COR-L47 (cell line): ENCODE measurements at regions not wholly inside any gene's neighbourhood (a gene's known extent, or its start where the extent isn't known, plus 50 kb on each side); places are given as distances from the start of the nearest gene placed in this dataset.
"Not testable (repeated sequence)": the region's sequence is repeated elsewhere in the genome, so short reads cannot be mapped to it uniquely, and the experiment has no call there.

Source experiments
- DNase-seq: peaks from one replicate; lab custom pipeline; 2025; lab: John Stamatoyannopoulos, UW

- DNase-seq: no peak
These were observed 278.1 kb downstream of the NKX6-1 start for GRCh38 chr4:84220990-84221389.

- DNase-seq: no peak
These were observed 279.4 kb downstream of the NKX6-1 start for GRCh38 chr4:84219656-84220055.

DNA sequence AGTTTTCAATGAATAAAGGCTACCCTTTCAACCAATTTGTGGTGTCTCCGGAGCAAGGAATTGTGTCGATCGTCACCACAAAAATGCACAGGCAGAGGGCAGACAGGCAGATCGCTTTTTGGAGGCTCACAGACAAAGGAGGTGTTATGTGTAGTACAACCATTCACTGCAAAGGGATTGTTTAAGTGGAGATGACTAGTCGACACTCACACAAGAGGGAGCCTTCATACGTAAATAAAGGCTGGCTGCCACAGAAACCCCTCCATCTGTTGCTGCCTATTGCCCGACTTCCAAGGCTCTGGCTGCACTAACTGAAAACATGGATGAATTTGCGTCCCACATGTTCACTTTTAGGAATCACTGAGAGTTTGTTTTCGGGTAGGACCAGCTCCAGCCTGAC lies 281.1 kb downstream of the NKX6-1 start:
- no peak for DNase-seq

- no peak for DNase-seq
These were observed 283.9 kb downstream of the NKX6-1 start for GRCh38 chr4:84215217-84215616.

DNA sequence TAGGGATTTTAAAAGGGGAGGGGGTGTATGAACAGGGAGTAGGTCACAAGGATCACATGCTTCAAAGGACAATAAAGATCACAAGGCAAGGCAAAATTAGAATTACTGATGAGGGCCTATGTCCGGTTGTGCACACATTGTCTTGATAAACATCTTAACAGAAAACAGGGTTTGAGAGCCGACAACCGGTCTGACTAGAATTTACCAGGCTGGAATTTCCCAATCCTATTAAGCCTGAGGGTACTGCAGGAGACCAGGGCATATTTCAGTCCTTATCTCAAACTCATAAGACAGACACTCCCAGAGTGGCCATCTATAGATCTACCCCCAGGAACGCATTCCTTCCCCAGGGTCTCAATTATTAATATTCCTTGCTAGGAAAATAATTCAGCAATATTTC lies 292.9 kb downstream of the NKX6-1 start:
- not testable (repeated sequence) for DNase-seq

- no peak for DNase-seq
These were observed 309.9 kb downstream of the NKX6-1 start for GRCh38 chr4:84189144-84189543.

DNA sequence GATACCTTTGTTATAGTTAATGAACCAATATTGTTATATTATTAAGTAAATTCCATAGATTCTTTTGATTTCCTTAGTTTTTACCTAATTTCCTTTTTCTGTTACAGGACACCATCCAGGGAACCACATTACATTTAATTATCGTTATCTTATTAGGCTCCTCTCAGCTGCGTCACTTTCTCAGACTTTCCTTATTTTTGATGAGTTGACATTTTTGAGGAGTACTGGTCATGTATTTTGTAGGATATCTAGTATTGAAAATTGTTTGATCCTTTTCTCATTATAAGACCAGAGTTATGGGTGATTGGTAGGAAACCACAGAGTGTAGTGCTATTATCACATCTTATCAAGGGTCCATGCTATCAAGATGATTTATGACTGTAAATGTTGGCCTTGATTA lies 319.7 kb downstream of the NKX6-1 start:
- no peak for DNase-seq

- no peak for DNase-seq
These were observed 321.1 kb downstream of the NKX6-1 start for GRCh38 chr4:84177831-84178542.

DNA sequence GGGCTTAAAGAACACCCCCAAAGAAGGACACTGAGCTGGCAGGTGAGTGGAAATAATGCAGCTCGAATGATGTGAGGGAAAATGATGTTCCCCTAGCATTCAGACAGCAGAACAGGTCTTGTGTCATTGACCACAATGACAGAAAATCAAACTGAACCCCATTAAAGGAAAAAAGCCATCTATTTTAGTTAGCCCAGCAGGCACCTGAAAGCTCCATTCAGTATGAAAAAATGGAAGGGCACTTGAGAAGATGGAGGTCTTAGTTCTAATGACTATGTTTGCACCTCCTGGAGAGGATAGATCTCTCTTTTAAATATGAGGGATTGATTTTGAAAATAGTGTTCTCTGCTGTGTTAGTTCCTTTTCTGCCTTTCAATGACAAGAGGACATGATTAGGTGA lies 323.1 kb downstream of the NKX6-1 start:
- no peak for DNase-seq

DNA sequence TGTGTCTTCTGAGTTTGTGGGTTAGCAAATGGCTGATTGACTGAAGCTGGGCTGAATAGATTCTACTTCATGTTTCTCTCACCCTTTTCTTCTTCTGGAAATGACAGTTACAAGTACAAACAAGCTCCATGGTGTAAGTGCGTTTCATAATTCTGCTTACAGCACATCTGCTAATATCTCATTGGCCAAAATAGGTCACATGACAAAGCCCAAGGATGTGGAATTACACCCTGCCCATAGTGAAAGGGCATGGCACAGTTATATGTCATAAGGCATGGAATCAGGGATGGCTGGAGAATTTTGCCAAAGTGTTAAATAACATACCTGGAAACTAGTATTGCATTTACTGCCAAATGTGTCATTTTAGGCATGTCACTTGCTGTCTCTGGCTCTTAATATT lies 327.2 kb downstream of the NKX6-1 start:
- no peak for DNase-seq

DNA sequence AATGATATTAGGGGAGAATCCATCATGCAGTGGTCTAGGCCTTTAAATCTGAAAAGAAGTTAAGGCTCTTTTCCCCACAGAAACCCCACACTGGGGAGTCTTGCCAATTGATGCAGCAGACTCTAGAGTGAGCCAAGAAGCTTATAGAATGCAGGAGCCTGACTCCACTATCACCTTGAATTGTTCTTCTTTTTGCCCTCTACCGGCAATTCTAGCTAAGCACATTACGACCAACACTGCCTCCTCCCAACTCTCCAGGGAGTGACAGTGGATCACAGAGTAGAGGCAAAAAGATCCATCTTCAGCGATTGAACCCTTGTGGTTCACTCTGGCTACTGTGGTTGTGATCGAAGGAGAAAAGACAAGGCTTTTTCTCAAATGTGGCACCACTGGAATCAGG lies 331.5 kb downstream of the NKX6-1 start:
- no peak for DNase-seq

DNA sequence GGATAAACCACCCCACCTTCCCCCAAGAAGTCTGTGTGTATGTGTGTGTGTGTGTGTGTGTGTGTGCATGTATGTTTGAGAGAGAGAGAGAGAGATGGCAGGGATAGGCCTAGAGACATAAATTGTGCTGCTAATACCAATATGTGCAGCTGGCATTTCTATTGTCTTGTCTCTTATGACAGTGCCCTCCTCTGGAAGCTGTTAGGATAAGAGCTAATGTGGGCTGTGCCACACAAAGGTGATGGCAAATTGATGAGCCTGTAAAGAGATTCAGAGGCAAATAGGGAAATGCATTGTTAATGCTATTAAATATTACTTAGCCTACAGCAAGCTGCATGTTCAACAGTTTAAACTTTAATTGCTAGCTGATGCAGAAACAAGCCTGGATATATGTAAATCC lies 332.0 kb downstream of the NKX6-1 start:
- DNase-seq: no peak

DNA sequence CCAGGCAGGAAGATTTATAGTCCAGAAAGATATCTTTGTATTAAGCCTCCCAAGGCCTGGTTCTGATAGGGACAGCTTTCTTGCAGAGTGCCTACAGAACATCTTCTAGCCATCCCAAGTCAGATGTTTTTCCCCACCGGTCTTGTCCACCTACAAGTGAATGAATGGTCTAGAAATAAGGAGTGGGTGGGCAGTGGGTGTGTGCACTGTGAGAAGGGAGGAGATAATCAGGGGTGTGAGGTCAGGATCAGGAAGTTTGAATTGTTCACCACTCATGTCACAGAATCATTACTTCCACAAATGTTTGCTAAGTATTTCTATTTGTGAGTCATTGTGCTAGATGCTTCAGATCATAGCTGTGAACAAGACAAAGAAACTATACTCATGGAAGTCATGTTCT lies 332.6 kb downstream of the NKX6-1 start:
- no peak for DNase-seq

DNA sequence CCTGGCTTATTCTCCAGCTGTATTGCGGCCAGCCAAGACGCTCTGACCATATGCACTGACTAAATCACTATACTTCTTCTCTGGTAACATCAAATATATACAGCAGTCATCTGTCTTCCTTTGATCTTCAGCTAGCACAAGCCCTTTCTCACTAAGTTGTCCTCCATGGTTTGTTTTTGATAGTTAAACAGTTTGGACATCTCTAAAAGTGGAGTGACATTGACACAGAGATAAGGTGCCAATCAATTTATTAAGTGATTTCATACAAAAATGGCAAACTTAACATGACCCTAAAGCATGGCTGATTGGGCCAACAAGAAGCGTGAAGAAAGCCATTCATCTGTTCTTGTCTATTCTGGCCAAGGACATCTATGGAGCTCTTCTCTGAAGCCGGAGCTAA lies 334.9 kb downstream of the NKX6-1 start:
- DNase-seq: no peak

- DNase-seq: no peak
These were observed 339.3 kb downstream of the NKX6-1 start for GRCh38 chr4:84159762-84160161.

- no peak for DNase-seq
These were observed 340.4 kb downstream of the NKX6-1 start for GRCh38 chr4:84158670-84159069.

DNA sequence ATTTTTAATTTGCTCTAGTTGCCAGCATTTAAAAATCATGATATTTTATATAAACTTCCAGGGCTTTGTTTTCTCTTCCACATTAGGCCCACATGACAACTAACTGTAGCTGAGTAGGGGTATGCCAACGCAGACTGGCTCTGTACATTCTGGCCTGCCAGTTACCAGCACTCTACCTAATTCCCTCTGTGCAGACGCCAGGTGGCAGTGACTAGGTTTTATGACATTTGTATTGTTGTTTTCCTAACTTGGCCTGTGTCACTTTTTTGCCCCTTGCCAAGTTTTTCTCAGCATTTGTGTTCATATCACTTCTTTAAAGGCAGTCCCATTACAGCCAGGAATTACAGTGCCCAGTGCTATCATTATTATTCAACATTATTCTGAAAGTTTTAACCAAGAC lies 347.5 kb downstream of the NKX6-1 start:
- no peak for DNase-seq

DNA sequence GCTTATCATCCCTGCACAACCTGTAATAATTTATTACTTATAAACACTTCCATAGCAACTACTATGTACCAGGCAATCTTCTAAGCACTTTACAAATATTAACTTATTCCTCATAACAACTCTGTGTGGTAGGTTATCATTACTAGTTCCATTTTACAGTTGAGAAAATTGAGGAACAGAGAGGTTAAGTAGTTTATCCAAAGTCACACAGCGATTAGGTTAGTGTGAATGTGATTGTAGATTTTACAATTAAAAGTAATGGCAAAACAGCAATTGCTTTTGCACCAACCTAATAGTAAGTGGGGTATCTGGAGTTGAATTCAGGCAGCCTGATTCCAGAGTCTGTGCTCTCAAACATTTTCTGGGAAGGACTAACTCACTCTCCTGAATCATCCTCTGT lies 348.9 kb downstream of the NKX6-1 start:
- no peak for DNase-seq

GRCh38 chr4:84147831-84148230 lies 351.3 kb downstream of the NKX6-1 start:
- DNase-seq: no peak

DNA sequence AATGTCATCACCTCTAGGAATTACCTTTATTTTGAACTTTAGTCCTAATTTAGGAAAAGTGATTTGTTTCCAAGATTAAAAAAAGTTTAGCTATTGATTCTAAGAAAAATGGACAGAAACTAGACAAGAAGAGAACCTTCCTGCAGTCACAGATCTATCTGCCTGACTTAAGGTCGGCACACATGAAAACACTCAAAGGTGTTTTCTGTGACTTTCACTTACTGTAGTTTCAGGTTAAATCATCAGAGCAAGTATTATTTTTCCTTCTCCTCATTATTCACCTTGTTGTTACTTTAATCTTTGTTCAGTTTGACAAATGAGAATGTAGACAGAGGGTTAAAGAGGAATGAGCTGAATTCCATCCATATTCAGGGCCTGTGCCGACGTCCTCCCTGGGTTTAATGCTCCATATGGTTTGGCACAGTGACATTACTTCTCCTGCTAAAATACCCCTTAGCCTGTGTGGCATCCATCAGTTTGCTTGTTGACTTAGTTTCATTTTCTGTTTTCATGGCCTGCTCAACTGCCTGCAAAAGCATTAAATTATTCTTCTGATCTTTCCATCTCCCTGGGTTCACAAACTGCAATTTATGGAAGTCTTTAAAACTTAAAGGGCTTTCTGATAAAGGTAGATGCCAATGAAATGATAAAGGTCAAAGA lies 352.7 kb downstream of the NKX6-1 start:
- no peak for DNase-seq

DNA sequence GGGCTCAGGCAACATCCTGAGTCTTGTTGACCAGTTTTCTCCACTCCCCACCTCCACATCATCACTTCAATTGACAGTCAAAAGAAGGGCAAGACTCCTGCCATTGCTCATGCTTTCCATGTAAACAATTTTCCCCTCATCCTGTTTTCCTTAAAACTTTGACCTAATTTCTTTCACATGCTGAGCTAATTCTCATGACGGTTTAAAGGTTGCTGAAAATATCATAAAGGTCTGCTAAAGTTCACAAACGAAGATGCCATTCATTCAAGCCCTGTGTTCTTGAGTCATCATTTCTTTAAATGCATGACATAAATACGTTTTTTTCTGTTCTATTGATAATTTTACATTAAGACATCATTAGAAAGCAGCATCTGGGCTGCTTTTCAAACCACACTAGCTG lies 353.9 kb downstream of the NKX6-1 start:
- no peak for DNase-seq

GRCh38 chr4:84126911-84127310 lies 372.2 kb downstream of the NKX6-1 start:
- DNase-seq: not testable (repeated sequence)

- DNase-seq: no peak
These were observed 372.9 kb downstream of the NKX6-1 start for GRCh38 chr4:84126061-84126787.
